ENCODE measurements at regions not wholly inside any gene's neighbourhood (a gene's known extent, or its start where the extent isn't known, plus 50 kb on each side); places are given as distances from the start of the nearest gene placed in this dataset.

GRCh38 chr5:10859393-10860195 is 98.6 kb upstream of the DAP start:
- Histone ChIP-seq H3K36me3 (ENCODE audit: insufficient read depth, low read length) (no peaks in the 10 kb centered on the region), H3K9ac (ENCODE audit: low read depth, low read length) (no peak overlapping the region), H3K4me2 (ENCODE audit: low read length) (no peak overlapping the region), H3K4me1 (ENCODE audit: control insufficient read depth, insufficient read depth, low read length) (no peaks in the 10 kb centered on the region), H3K4me3 (ENCODE audit: low read length) (no peak overlapping the region), H3K27me3 (ENCODE audit: control insufficient read depth, insufficient read depth, low read length) (peaks cover 37% of the 10 kb centered on the region), H3K9me3 (replicated peaks; ENCODE audit: low read length) (no peaks in the 10 kb centered on the region)

GRCh38 chr5:10858945-10859344 is 97.9 kb upstream of the DAP start:
- Histone ChIP-seq H3K4me1 (ENCODE audit: control insufficient read depth, insufficient read depth, low read length) (no peaks in the 10 kb centered on the region), H3K4me3 (ENCODE audit: low read length) (no peak overlapping the region), H3K9ac (ENCODE audit: low read depth, low read length) (no peak overlapping the region), H3K27me3 (ENCODE audit: control insufficient read depth, insufficient read depth, low read length) (peaks cover 40% of the 10 kb centered on the region), H3K9me3 (replicated peaks; ENCODE audit: low read length) (no peaks in the 10 kb centered on the region), H3K4me2 (ENCODE audit: low read length) (no peak overlapping the region), H3K36me3 (ENCODE audit: insufficient read depth, low read length) (no peaks in the 10 kb centered on the region)

- H3K27me3 ChIP-seq (ENCODE audit: control insufficient read depth, insufficient read depth, low read length): peaks cover 43% of the 10 kb centered on the region
- no peak overlapping the region for H3K9ac ChIP-seq (ENCODE audit: low read depth, low read length)
- H3K4me1 ChIP-seq (ENCODE audit: control insufficient read depth, insufficient read depth, low read length): no peaks in the 10 kb centered on the region
- no peak overlapping the region for H3K4me3 ChIP-seq (ENCODE audit: low read length)
- H3K4me2 ChIP-seq (ENCODE audit: low read length): no peak overlapping the region
- no peaks in the 10 kb centered on the region for H3K36me3 ChIP-seq (ENCODE audit: insufficient read depth, low read length)
- H3K9me3 ChIP-seq (replicated peaks; ENCODE audit: low read length): no peaks in the 10 kb centered on the region
Observed at GRCh38 chr5:10858307-10858706, 97.3 kb upstream of the DAP start.

- Histone ChIP-seq H3K36me3 (ENCODE audit: insufficient read depth, low read length) (no peaks in the 10 kb centered on the region), H3K9me3 (replicated peaks; ENCODE audit: low read length) (no peaks in the 10 kb centered on the region), H3K4me3 (ENCODE audit: low read length) (no peak overlapping the region), H3K4me1 (ENCODE audit: control insufficient read depth, insufficient read depth, low read length) (no peaks in the 10 kb centered on the region), H3K27me3 (ENCODE audit: control insufficient read depth, insufficient read depth, low read length) (peaks cover 46% of the 10 kb centered on the region), H3K9ac (ENCODE audit: low read depth, low read length) (no peak overlapping the region), H3K4me2 (ENCODE audit: low read length) (no peak overlapping the region)
Observed at GRCh38 chr5:10857338-10857733, 96.3 kb upstream of the DAP start.

- H3K4me1 ChIP-seq (ENCODE audit: control insufficient read depth, insufficient read depth, low read length): no peaks in the 10 kb centered on the region
- no peak overlapping the region for H3K4me2 ChIP-seq (ENCODE audit: low read length)
- no peaks in the 10 kb centered on the region for H3K9me3 ChIP-seq (replicated peaks; ENCODE audit: low read length)
- H3K27me3 ChIP-seq (ENCODE audit: control insufficient read depth, insufficient read depth, low read length): peaks cover 43% of the 10 kb centered on the region
- no peak overlapping the region for H3K4me3 ChIP-seq (ENCODE audit: low read length)
- no peak overlapping the region for H3K9ac ChIP-seq (ENCODE audit: low read depth, low read length)
- H3K36me3 ChIP-seq (ENCODE audit: insufficient read depth, low read length): no peaks in the 10 kb centered on the region
Observed at GRCh38 chr5:10856683-10857337, 95.8 kb upstream of the DAP start.

- Histone ChIP-seq H3K4me2 (ENCODE audit: low read length) (no peak overlapping the region), H3K36me3 (ENCODE audit: insufficient read depth, low read length) (no peaks in the 10 kb centered on the region), H3K27me3 (ENCODE audit: control insufficient read depth, insufficient read depth, low read length) (peaks cover 49% of the 10 kb centered on the region), H3K4me3 (ENCODE audit: low read length) (no peak overlapping the region), H3K9ac (ENCODE audit: low read depth, low read length) (no peak overlapping the region), H3K4me1 (ENCODE audit: control insufficient read depth, insufficient read depth, low read length) (no peaks in the 10 kb centered on the region), H3K9me3 (replicated peaks; ENCODE audit: low read length) (no peaks in the 10 kb centered on the region)
Observed at GRCh38 chr5:10856071-10856470, 95.0 kb upstream of the DAP start.

- Histone ChIP-seq H3K4me3 (ENCODE audit: low read length) (no peak overlapping the region), H3K4me1 (ENCODE audit: control insufficient read depth, insufficient read depth, low read length) (no peaks in the 10 kb centered on the region), H3K9me3 (replicated peaks; ENCODE audit: low read length) (no peaks in the 10 kb centered on the region), H3K27me3 (ENCODE audit: control insufficient read depth, insufficient read depth, low read length) (peaks cover 55% of the 10 kb centered on the region), H3K9ac (ENCODE audit: low read depth, low read length) (no peak overlapping the region), H3K4me2 (ENCODE audit: low read length) (no peak overlapping the region), H3K36me3 (ENCODE audit: insufficient read depth, low read length) (no peaks in the 10 kb centered on the region)
Observed at GRCh38 chr5:10854506-10855277, 93.7 kb upstream of the DAP start.

- no peak overlapping the region for H3K9ac ChIP-seq (ENCODE audit: low read depth, low read length)
- no peak overlapping the region for H3K4me3 ChIP-seq (ENCODE audit: low read length)
- peaks cover 53% of the 10 kb centered on the region for H3K27me3 ChIP-seq (ENCODE audit: control insufficient read depth, insufficient read depth, low read length)
- H3K4me2 ChIP-seq (ENCODE audit: low read length): no peak overlapping the region
- H3K4me1 ChIP-seq (ENCODE audit: control insufficient read depth, insufficient read depth, low read length): no peaks in the 10 kb centered on the region
- no peaks in the 10 kb centered on the region for H3K9me3 ChIP-seq (replicated peaks; ENCODE audit: low read length)
- no peaks in the 10 kb centered on the region for H3K36me3 ChIP-seq (ENCODE audit: insufficient read depth, low read length)
Observed at GRCh38 chr5:10853154-10853553, 92.1 kb upstream of the DAP start.

- Histone ChIP-seq H3K9ac (ENCODE audit: low read depth, low read length) (no peak overlapping the region), H3K4me2 (ENCODE audit: low read length) (no peak overlapping the region), H3K9me3 (replicated peaks; ENCODE audit: low read length) (no peaks in the 10 kb centered on the region), H3K27me3 (ENCODE audit: control insufficient read depth, insufficient read depth, low read length) (peaks cover 38% of the 10 kb centered on the region), H3K4me1 (ENCODE audit: control insufficient read depth, insufficient read depth, low read length) (no peaks in the 10 kb centered on the region), H3K4me3 (ENCODE audit: low read length) (no peak overlapping the region), H3K36me3 (ENCODE audit: insufficient read depth, low read length) (no peaks in the 10 kb centered on the region)
Observed at GRCh38 chr5:10849278-10849677, 88.2 kb upstream of the DAP start.

GRCh38 chr5:10844016-10844415 is 83.0 kb upstream of the DAP start:
- Histone ChIP-seq H3K4me2 (ENCODE audit: low read length) (no peak overlapping the region), H3K4me1 (ENCODE audit: control insufficient read depth, insufficient read depth, low read length) (no peaks in the 10 kb centered on the region), H3K9me3 (replicated peaks; ENCODE audit: low read length) (no peaks in the 10 kb centered on the region), H3K4me3 (ENCODE audit: low read length) (no peak overlapping the region), H3K27me3 (ENCODE audit: control insufficient read depth, insufficient read depth, low read length) (peaks cover 29% of the 10 kb centered on the region), H3K36me3 (ENCODE audit: insufficient read depth, low read length) (no peaks in the 10 kb centered on the region), H3K9ac (ENCODE audit: low read depth, low read length) (no peak overlapping the region)

- H3K27me3 ChIP-seq (ENCODE audit: control insufficient read depth, insufficient read depth, low read length): peaks cover 23% of the 10 kb centered on the region
- H3K4me1 ChIP-seq (ENCODE audit: control insufficient read depth, insufficient read depth, low read length): no peaks in the 10 kb centered on the region
- H3K36me3 ChIP-seq (ENCODE audit: insufficient read depth, low read length): no peaks in the 10 kb centered on the region
Observed at GRCh38 chr5:10842823-10843222, 81.8 kb upstream of the DAP start.

More at GRCh38 chr5:10842823-10843222, 81.8 kb upstream of the DAP start:
- no peak overlapping the region for H3K4me3 ChIP-seq (ENCODE audit: low read length)
- no peaks in the 10 kb centered on the region for H3K9me3 ChIP-seq (replicated peaks; ENCODE audit: low read length)
- H3K9ac ChIP-seq (ENCODE audit: low read depth, low read length): no peak overlapping the region
- H3K4me2 ChIP-seq (ENCODE audit: low read length): no peak overlapping the region

Data from skeletal muscle satellite cell (primary cell).